ENCODE measurements at regions not wholly inside any gene's neighbourhood (a gene's known extent, or its start where the extent isn't known, plus 50 kb on each side); places are given as distances from the start of the nearest gene placed in this dataset.

DNA sequence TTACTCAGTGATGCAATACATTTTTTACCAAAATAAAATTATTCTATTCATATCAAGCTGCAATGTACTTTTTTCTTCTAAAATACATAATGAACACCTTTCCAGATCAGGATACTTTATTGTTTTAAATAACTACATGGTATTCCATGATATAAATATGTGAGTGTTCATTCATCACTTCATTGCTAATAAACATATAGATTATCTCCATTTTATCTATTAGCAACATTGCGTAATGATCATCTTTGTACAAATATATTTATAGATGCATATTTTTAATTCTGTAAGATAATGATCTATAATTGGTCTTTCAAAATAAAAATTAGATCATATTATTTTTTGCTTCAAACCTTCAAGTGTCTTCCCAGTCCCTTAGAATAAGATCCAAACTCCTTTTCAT is 156.1 kb upstream of the HHIP start:
- DNase-seq: no peak

GRCh38 chr4:144494280-144494679 is 151.7 kb upstream of the HHIP start:
- no peak for DNase-seq

- DNase-seq: no peak
These were observed 150.0 kb upstream of the HHIP start for GRCh38 chr4:144495944-144496343.

GRCh38 chr4:144499777-144500176 is 146.2 kb upstream of the HHIP start:
- no peak for DNase-seq

DNA sequence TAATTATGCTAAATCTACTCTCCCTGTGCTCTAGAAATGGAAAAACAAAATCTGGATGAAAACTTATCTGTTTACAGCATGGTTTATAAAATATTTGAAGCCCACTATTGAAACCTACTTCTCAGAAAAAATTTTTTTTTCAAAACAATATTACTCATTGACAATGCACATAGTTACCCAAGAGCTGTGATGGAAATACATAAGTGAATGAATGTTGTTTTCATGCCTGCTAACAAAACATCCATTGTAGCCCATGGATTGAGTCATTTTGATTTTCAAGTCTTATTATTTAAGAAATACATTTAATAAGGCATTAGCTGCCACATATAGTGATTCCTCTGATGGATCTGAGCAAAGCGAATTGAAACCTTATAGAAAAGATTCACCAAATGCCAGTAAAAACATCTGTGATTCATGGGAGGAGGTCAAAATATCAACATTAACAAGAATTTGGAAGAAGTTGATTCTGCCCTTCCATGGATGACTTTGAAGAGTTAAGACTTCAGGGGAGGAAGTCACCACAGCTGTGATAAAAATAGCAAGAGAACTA is 144.7 kb upstream of the HHIP start:
- no peak for DNase-seq

DNA sequence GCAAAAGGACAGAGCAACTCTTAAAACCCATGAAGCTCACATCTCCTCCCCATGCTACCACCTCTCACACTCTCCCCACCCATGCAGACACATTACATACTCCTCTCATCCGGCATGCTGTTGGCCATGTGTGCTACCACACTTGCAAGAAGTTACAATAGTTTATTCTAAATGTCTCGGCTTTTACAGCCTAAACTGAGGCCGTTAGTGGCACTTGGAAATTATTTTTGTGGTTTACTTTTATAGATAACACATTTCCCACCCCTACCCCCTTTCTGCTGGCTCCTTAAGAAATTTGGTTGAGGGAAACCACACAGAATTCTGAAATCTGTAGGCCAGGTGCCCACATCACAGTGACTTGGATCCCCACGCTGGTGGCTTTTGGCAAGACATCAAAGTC is 141.1 kb upstream of the HHIP start:
- no peak for DNase-seq

DNA sequence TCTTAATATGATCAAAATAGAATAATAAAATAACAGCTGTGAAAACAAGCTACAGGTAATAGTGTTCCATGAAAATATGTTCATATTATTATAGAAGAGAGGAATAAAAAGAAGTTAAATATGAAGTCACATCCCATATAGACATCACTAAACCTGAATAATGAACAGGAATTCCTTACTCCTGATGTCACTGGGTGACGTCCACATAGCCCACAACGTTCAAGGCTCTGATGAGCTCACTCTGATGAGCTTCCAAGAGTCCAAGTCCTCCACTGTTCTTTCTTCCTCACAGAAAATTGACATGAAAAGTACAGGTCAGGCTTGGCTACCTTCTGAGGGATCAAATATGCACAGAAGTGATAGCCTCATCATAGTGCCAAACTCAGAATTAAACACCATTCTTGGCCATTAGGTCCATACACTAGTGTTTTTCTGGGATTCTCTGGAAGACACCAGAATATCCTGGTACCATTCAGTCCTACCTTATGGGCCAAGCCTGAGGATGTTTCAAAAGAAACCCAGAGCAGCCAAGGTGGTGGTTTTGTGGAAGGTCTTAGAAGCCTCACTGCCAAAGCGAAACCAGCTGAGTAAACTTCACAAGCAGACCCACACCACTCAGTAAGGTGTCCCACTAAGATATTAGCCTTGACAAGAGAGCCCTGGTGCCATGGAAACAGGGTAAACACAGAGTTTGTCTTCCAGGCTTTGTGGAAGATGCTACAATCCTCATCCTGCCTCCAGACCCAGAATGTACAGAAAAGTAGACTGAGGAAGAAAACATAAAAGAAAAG is 138.4 kb upstream of the HHIP start:
- no peak for DNase-seq

DNA sequence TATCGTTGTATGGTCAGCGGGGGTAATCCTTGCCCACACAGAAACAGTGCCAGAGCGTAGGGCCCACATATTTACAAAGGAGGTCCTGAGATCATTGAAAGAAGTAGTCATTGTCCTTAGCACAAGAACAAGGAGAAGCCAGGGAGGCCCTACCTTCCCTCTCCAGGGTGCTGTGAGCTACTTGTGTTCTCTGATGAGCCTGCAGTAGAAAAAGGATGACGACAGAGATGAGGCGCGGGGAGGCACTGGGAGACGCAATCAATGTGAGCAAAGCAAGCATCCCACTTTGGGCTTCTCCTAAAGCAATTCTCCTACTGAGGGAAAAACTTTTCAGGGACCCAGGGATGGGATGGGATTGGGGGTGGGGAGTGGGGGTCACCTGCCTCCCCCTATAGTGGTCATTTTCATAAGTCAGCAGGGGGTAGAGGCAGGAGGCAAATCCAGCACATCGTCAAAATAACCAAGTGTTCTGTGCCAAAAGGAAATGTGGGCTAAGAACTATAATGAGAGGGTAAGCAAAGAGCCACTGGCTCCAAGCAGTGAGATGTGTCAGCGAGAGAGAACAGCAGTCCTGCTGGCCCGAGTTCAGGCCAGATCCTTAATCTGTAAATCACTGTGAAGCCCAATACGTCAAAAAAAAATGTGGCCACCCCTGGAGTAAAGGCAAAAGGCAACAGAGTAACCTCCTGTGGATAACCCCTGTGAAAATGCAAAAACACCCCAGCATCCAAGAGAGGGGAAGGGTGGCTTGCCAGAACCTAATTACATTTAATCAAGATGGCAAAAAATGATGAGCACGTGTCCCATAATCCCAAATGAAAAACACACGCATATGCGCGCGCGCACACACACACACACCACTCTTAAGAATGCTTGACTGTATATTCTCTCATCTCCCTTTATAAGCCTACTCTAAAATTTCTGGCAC is 136.6 kb upstream of the HHIP start:
- no peak for DNase-seq

DNA sequence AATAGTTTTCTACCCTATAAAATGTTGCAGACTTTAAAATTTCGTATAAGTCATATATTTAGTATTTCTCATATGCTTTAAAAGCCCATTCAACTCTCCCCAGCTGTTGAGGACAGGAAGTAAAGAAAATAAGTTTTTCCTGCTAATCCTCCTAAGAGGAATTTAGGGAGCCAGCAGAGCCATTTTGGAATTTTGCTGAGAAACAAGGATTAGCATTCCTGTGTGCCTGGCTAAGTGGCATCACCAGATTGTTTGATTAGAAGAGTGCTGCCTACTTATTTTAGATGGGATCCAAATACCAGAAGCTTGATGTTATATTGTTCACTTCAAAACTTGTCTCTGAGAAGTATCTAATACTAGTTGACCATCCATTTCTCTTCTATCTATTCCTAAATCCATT is 131.2 kb upstream of the HHIP start:
- no peak for DNase-seq

GRCh38 chr4:144518181-144518895 is 127.6 kb upstream of the HHIP start:
- no peak for DNase-seq

- no peak for DNase-seq
These were observed 114.1 kb upstream of the HHIP start for GRCh38 chr4:144531841-144532240.

DNA sequence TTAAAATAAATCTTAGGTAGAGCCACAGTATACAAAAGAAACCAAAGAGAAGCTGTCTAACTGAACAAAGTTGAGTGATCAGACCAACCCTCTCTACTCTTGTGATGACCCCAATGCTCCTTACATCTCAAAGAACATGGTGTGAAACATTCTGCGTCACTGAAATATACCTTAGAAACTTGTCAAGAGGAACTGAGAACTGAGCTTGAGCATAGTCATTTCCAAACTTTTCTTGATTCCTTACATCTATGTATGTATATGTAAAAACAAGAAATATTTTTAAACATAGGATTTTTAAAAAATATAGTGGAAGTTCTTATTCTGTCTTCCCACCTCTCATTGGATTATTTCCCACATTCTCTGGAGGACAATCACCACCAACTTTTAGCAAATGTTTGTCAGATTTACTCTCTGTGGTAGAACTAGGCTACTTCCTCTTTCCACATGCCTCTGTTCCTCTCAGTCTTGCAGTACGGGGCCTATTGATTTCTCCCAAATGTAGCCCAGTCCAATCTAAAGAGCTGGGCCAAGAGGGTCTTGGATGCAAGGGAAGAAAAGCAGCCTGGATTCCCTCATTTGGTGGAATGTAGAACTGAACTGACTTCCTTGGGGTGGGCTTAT is 98.2 kb upstream of the HHIP start:
- DNase-seq: no peak

- no peak for DNase-seq
These were observed 89.3 kb upstream of the HHIP start for GRCh38 chr4:144556636-144557035.

DNA sequence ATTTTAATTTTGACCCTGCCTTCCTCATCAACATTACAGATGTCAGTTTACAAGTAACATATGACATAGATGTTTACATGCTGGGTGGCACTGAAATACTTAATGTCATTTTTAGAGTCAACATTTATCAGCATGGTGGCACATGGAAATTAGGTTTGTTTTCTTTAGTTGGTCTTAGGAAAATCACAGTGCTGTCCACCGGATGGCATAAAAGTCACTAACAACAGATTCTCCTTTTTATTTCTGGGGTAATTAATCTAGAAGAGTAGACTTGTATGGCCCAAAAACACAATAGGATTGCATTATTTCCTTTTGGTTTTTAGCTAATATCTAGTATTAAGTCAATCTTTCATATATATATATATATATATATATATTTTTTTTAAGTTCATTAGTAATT is 88.6 kb upstream of the HHIP start:
- DNase-seq: no peak

- DNase-seq: no peak
These were observed 83.8 kb upstream of the HHIP start for GRCh38 chr4:144562019-144562705.

GRCh38 chr4:144564358-144564757 is 81.6 kb upstream of the HHIP start:
- no peak for DNase-seq

DNA sequence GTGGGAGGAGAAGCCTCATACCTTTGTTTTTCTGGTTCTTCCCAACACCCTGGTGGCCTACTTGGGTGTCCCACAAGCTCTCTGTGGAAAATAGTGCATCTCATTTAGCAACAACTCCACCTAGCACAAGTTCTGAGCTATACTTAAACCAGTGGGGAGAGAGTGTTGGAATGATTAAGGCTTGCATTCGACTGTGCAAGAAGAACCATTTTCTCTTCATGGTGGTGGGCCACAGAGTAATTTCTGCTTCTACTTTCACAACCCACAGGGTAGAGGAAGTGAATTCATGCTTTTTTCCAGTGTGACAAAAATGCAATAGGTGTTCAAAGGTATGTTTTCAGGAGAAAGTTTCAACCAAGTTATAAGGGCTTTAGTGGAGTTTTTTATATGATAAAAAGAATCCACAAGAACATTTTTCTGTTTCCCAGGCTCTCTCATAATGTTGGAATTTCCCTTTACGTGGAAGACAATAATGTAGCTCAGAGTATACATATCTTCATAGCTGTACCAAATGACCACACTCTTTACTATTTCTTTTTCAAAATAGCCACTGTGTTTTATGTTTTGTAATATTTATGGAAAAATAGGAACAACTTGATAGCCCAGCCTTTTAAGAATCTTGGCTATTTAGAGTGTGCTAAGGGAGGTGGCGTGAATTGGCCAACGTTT is 80.3 kb upstream of the HHIP start:
- no peak for DNase-seq

- no peak for DNase-seq
These were observed 73.3 kb upstream of the HHIP start for GRCh38 chr4:144572660-144573059.

DNA sequence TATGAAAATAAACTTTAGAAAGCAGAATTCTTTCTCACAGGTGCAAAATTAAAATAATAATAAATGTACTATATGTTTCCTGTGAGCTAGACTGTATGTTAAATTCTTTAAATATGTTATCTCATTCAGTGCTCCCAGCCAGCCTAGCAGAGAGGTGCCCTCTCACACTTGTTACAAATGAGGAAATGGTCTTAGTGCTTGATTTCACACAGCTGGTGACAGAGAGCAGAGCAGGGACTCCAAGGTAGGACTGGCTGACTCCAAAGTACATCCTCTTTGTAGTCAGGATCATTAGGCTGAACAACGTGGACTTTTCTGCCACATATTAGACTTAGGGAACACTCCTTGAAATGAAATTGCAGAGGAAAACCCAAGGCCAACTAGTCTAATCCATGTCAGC is 72.0 kb upstream of the HHIP start:
- DNase-seq: no peak

GRCh38 chr4:144574509-144574908 is 71.4 kb upstream of the HHIP start:
- no peak for DNase-seq

DNA sequence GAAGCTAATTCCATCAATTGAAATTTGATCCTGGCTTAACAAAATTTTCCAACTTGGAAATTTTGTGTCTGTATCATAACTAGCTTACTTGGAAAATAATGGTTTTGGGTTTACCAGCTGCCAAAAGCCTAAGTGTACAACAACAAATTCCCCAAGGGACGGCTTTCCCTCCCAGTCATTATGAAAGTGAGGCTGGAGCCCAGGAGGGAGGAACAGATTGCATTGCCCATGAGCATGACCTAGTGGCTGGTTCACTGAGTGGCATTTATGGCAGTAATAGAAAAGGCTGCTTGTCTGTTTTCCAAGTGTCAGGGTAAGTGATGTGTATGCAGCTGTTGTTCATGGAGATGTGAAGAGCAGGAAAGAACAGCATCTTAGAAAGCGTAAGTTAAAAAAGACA is 70.8 kb upstream of the HHIP start:
- no peak for DNase-seq

DNA sequence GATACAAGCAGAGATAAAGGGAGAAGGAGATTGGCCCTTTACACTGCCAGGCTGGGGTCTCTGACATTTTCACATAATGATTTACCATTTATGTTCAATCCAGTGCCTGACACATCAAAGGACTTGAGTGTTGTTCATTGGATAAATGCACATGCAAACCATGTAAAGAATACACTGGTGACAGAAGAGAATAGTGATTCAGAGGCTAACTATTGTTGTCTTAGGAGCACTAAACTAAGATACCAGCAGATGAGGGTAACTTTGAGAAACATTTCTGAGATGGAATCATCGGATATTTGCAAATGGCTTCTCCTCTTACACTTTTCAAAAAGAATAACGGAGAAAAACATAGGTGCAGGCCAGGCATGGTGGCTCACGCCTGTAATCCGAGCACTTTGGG is 67.3 kb upstream of the HHIP start:
- DNase-seq: no peak
